NAMALWA (cell line): ENCODE measurements at regions not wholly inside any gene's neighbourhood (a gene's known extent, or its start where the extent isn't known, plus 50 kb on each side); places are given as distances from the start of the nearest gene placed in this dataset.
"Not testable (repeated sequence)": the region's sequence is repeated elsewhere in the genome, so short reads cannot be mapped to it uniquely, and the experiment has no call there.

ENCODE experiments used
- DNase-seq: peaks from one replicate; pipeline ENCODE4 v3.0.0-alpha.2; 2015; ENCODE audit warnings: low spot score

GRCh38 chr6:118719351-118720124 is 68.1 kb upstream of the CEP85L start:
- DNase-seq, result peak; percentile 31

- no peak for DNase-seq
Observed at GRCh38 chr6:118718903-118719302, 67.5 kb upstream of the CEP85L start.

GRCh38 chr6:118718297-118718696 is 66.9 kb upstream of the CEP85L start:
- DNase-seq, result no peak

GRCh38 chr6:118717106-118717505 is 65.7 kb upstream of the CEP85L start:
- DNase-seq, result no peak

GRCh38 chr6:118715907-118716306 is 64.5 kb upstream of the CEP85L start:
- DNase-seq, result not testable (repeated sequence)

- DNase-seq, result no peak
Observed at GRCh38 chr6:118715376-118715775, 64.0 kb upstream of the CEP85L start.

GRCh38 chr6:118714756-118715155 is 63.4 kb upstream of the CEP85L start:
- no peak for DNase-seq

- no peak for DNase-seq
Observed at GRCh38 chr6:118712969-118713368, 61.6 kb upstream of the CEP85L start.

GRCh38 chr6:118710616-118711015 is 59.2 kb upstream of the CEP85L start:
- no peak for DNase-seq

GRCh38 chr6:118709859-118710350 is 58.5 kb upstream of the CEP85L start:
- DNase-seq, result peak; percentile 92

GRCh38 chr6:118708744-118709143 is 57.4 kb upstream of the CEP85L start:
- DNase-seq, result no peak

- no peak for DNase-seq
Observed at GRCh38 chr6:118708055-118708454, 56.7 kb upstream of the CEP85L start.

- DNase-seq, result no peak
Observed at GRCh38 chr6:118706702-118707101, 55.3 kb upstream of the CEP85L start.

- DNase-seq, result peak; percentile 27
Observed at GRCh38 chr6:118705544-118706491, 54.4 kb upstream of the CEP85L start.

GRCh38 chr6:118704915-118705314 is 53.5 kb upstream of the CEP85L start:
- no peak for DNase-seq

GRCh38 chr6:118701260-118701659 is 49.9 kb upstream of the CEP85L start:
- DNase-seq, result not testable (repeated sequence)
